HG03097 (cell line): ENCODE measurements at regions not wholly inside any gene's neighbourhood (a gene's known extent, or its start where the extent isn't known, plus 50 kb on each side); places are given as distances from the start of the nearest gene placed in this dataset.
"Not testable (repeated sequence)": the region's sequence is repeated elsewhere in the genome, so short reads cannot be mapped to it uniquely, and the experiment has no call there.

ENCODE experiments used
- ATAC-seq: cut with Tn5 transposase; IDR thresholded peaks from one replicate; pipeline ENCODE4 v1.9.1; 2021; ENCODE audit not compliant: unreplicated experiment, low FRiP score

GRCh38 chr22:48414651-48415050 lies 1413.0 kb downstream of the BRD1 start:
- no peak for ATAC-seq

DNA sequence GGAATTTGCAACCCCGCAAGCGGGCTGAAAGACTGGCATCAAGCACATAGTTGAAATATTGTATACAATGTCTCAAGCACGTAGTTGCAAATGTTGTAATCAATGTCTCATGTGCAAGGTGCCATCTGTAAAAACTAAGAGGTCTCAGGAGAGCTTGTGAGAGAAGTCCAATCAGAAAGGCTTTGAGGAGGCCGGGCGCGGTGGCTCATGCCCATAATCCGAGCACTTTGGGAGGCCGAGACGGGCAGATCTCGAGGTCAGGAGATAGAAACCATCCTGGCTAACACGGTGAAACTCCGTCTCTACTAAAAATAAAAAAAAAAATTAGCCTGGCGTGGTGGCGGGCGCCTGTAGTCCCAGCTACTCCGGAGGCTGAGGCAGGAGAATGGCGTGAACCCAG lies 1414.7 kb downstream of the BRD1 start:
- not testable (repeated sequence) for ATAC-seq

- ATAC-seq: no peak
Measured at GRCh38 chr22:48410536-48410935, 1417.1 kb downstream of the BRD1 start.

DNA sequence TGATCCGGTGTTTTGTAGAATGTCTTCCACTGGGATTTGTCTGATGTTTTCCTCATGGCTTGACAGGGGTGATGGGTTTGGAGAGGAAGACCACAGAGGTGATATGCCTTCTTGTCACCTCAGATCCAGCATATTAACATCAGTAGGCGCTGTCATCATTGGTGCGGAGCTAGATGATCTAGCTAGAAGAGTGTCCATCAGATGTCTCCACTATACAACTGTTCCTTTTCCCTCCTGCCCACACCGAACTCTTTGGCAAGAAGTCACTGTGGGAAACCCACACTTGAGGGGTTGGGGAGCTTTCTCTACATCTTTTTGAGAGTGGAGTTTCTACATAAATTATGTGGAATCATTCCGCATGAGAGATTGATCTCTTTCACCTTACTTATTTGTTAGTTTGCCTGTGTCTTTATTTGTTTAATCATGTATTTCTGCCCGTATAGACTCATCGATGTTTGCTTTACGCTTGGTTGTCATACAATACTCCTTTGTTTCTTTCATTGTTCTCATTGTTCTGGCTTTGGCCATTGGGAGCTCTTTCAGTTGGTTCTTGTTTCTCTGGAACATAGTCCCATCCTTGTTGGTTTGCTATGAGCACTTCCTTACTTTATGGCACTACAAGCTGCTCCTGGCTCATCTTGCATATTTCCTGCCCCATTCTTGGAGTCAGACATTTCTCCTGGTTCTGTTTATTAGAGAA lies 1420.3 kb downstream of the BRD1 start:
- ATAC-seq: no peak

- ATAC-seq: no peak
Measured at GRCh38 chr22:48406161-48406560, 1421.5 kb downstream of the BRD1 start.

DNA sequence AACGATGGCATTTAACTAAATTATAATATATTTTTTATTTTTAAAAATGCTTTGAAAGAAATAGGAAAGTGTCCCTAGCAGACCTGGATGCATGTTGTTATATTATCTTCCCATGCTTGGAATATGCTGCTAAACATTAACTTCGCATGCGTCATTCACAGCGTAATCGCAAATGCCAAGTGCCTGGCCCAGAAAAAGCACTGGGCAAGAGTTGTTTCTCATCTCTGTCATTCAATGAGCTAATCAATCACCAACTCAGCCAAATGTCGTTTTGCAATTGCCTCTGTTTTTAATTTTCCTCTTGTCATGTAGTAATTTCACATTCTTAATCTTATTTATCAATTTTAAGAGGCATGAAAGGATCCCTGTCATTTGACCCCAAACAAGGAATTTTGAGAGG lies 1421.9 kb downstream of the BRD1 start:
- no peak for ATAC-seq

DNA sequence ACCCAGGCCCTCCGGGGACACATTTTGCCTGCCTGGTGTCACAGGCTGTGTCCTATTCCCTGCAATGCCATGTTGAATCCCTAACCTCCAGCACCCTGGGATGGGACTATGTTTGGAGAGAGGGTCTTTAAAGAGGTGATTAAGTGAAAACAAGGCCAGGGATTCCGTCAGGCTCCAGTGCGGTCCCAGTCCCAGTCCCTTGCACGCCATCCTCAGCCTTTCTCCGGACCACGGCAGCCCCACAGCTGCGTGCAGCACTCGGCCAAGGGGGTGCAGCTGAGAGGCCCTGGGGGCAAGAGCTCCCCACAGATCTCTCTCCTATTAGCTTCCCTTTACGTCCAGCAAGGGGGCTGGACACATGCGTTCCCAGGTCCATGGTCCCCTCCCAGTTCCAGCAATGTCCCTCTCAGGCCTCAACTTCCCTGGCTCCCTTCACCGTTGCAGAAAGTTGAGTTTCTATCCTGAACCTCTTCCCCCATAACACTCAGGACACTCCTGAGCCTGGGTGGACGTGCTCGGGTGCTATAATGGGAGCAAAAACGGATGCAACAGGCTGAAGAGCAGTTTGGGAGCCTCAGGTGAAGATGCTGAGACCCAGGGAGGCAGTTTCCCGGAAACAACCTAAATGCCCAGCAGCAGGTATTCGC lies 1422.7 kb downstream of the BRD1 start:
- ATAC-seq: no peak

- no peak for ATAC-seq
Measured at GRCh38 chr22:48403521-48404403, 1423.9 kb downstream of the BRD1 start.

- no peak for ATAC-seq
Measured at GRCh38 chr22:48402591-48403031, 1425.1 kb downstream of the BRD1 start.

DNA sequence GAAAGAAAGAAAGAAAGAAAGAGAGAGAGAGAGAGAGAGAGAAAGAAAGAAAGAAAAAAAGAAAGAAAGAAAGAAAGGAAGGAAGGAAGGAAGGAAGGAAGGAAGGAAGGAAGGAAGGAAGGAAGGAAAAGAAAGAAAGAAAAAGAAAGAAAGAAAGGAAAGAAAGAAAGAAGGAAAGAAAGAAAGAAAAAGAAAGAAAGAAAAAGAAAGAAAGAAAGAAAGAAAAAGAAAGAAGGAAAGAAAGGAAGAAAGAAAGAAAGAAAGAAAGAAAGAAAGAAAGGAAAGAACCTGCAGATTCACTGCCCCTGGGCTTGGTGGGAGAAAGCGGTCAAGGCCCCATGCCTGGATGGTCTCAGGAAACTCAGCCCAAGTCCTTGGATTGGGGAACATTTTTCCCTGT lies 1426.2 kb downstream of the BRD1 start:
- ATAC-seq: not testable (repeated sequence)

- ATAC-seq: no peak
Measured at GRCh38 chr22:48398181-48398905, 1429.3 kb downstream of the BRD1 start.

DNA sequence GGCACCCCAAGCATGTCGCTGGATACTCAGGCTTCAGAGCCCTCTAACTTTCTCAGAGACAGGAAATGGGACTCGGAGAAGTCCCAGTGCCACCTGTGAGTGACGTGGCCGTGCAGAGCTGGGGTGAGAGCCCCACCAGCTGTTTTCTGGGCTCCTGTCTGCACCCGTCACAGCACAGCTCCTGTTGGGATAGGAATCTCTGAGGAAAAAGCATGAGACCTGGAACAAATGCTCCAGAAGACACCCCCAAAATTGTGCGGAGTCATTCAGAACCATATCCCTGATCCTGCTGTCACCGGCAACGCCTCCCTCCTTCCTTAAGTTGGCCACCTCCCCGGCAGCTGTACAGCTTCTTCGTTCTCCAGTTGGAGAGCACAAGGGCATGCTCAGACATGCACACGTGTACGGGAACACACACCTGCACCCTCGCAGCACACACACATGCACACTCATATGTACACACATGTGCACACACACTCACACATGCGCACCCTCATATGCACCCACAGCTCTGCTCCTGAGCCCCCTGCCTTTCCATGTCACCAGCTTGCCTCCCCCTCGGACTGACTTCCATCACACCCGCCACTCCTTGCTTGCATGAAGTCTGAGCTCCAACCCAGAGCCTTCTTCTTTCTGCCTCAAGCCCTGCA lies 1430.0 kb downstream of the BRD1 start:
- no peak for ATAC-seq

DNA sequence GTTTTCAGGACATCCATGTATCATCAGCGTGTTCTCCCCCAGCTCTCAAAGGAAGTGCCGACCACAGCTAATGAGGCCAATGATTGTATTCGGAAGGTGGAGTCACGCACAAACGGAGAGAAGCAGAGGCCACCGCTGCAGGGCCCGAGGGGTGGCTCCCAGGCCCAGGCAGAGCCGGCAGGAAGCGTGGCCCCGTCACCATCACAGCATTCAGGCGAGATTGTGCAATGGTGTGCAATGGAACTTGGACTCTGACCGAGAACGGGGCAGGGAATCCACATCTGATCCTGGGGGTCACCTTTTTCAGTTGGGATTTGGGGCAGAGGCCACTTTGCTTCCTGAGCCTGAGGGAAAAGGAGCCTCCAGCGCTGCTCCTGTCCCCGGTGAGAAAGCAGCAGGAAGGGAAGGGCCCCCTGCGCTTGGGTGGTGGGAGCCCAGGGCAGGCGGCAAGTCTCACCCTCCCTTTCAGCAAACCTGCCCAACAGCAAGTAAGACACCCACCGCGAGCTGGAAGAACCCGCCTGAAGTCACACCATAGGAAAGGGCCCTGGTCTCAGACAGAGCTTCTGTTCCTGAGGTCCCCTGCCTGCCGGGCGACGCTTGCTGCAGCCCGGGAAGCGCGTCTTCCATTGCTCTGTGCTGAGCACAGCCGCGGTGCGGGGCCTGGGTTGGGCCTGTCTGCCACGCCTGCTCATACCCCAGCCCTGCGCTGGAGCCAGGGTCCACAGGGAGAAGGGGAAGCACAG lies 1430.7 kb downstream of the BRD1 start:
- ATAC-seq: no peak

GRCh38 chr22:48396091-48396784 lies 1431.4 kb downstream of the BRD1 start:
- no peak for ATAC-seq

DNA sequence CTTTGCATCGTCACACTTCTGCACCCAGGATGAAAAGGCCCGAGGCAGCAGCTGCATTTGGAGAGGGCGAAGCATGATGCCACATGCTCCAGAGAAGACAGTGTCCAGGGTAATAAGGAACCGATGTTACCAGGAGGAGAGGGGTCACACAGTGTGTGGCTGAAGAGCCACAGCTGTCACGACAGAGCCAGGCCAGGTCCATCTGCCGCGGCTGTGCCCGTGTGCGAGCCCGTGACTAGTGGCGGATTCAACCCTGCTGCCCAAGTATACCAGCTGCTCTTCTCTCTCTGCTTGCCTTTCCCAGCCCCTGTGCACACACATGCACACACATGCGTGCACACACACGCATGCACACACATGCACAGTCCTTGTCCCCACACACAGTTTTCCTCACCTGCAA lies 1432.5 kb downstream of the BRD1 start:
- no peak for ATAC-seq

DNA sequence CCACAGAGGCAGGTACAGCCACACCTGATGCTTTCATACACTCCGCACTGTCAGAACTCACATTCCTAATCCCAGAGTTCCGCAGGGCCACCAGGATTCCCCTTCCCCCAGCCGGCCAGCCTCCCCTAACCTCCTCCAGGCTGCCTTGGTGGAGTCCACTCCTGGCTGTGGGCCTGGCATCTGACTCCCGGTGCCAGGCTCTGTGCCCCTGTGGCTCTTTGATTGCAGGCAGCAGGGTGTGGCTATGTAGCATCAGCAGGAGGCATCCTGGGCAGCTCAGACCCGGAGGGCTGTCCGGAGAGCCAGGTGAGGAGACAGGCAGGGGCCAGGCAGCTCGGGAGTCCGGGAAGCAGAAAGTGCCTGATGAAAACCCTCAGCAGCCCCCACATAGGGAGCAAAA lies 1432.9 kb downstream of the BRD1 start:
- ATAC-seq: no peak

GRCh38 chr22:48393885-48394284 lies 1433.8 kb downstream of the BRD1 start:
- ATAC-seq: no peak

GRCh38 chr22:48393041-48393370 lies 1434.7 kb downstream of the BRD1 start:
- ATAC-seq: no peak

DNA sequence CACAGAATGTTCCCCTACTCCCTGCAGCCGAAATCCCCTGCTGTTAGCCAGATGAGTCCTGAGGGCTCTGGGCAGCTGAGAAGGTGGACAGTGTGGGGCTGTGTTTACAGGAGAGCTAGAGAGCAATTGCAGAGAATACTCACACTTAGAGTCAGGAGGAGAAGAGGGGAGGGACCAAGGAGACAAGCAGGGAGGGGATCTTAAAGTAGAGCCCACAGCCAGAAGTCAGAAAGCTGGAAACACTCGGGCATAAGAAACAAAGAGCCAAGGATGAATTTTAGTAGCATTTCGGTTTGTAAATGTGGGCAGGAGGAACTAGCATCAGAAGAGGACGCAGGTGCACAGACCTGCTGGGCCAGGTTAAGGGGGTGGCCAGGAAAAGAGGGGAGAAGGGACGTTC lies 1435.9 kb downstream of the BRD1 start:
- no peak for ATAC-seq
